ENCODE measurements at regions not wholly inside any gene's neighbourhood (a gene's known extent, or its start where the extent isn't known, plus 50 kb on each side); places are given as distances from the start of the nearest gene placed in this dataset.
A peak's percentile ranks its signal among the peaks of the same experiment; 100 is the strongest.

- no peak overlapping the region for H3K4me3 ChIP-seq (replicated peaks; ENCODE audit: low read depth, low read length)
- no peak for TF ChIP-seq CTCF (IDR thresholded peaks at IDR 0.05; ENCODE audit: low read length, missing control alignments)
These were observed 96.1 kb upstream of the MKLN1 start for GRCh38 chr7:131231381-131232220.

GRCh38 chr7:131232768-131233167 is 94.9 kb upstream of the MKLN1 start:
- no peak for TF ChIP-seq CTCF (IDR thresholded peaks at IDR 0.05; ENCODE audit: low read length, missing control alignments)
- no peak for DNase-seq (ENCODE audit: low read depth)
- H3K4me3 ChIP-seq (replicated peaks; ENCODE audit: low read depth, low read length) = no peak overlapping the region

More at GRCh38 chr7:131231381-131232220, 96.1 kb upstream of the MKLN1 start:
- DNase-seq (ENCODE audit: low read depth) = peak; percentile 87

- H3K4me3 ChIP-seq (replicated peaks; ENCODE audit: low read depth, low read length) = no peak overlapping the region
- DNase-seq (ENCODE audit: low read depth) = no peak
- no peak for TF ChIP-seq CTCF (IDR thresholded peaks at IDR 0.05; ENCODE audit: low read length, missing control alignments)
These were observed 94.5 kb upstream of the MKLN1 start for GRCh38 chr7:131233193-131233592.

- TF ChIP-seq CTCF (IDR thresholded peaks at IDR 0.05; ENCODE audit: low read length, missing control alignments) = no peak
- peak; percentile 44 for DNase-seq (ENCODE audit: low read depth)
- peak overlapping the region; percentile 32 for H3K4me3 ChIP-seq (replicated peaks; ENCODE audit: low read depth, low read length)
These were observed 92.8 kb upstream of the MKLN1 start for GRCh38 chr7:131234719-131235488.

- peak; percentile 100 for DNase-seq (ENCODE audit: low read depth)
- TF ChIP-seq CTCF (IDR thresholded peaks at IDR 0.05; ENCODE audit: low read length, missing control alignments) = no peak
- H3K4me3 ChIP-seq (replicated peaks; ENCODE audit: low read depth, low read length) = peak overlapping the region; percentile 32
These were observed 92.0 kb upstream of the MKLN1 start for GRCh38 chr7:131235489-131236317.

GRCh38 chr7:131236318-131236672 is 91.4 kb upstream of the MKLN1 start:
- TF ChIP-seq CTCF (IDR thresholded peaks at IDR 0.05; ENCODE audit: low read length, missing control alignments) = no peak
- no peak for DNase-seq (ENCODE audit: low read depth)
- H3K4me3 ChIP-seq (replicated peaks; ENCODE audit: low read depth, low read length) = no peak overlapping the region

Measured in fibroblast of pulmonary artery (primary cell).